ENCODE measurements at regions not wholly inside any gene's neighbourhood (a gene's known extent, or its start where the extent isn't known, plus 50 kb on each side); places are given as distances from the start of the nearest gene placed in this dataset.

DNA sequence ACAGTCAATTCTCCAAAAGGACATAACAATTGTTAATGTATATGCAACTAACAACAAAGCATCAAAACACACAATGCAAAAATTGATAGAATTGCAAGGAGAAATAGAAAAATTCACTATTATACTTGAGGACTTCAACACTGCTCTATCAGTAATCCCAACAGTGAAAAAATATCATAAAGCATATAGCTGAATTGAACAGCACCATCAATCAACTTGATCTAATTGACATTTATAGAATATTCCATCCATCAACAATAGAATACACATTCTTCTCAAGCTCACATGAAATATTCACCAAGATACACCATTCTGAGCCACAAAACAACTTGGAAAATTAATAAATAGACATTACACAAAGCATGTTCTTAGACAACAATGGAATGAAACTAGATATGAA is 60.1 kb upstream of the ASXL3 start:
- ChIA-PET CTCF (interaction anchor here (0.9 kb wide), 1 partner anchor 256 kb away, joined by 3 read pairs; no protein-coding TSS in a partner anchor), POLR2A (no interaction called here)
- H3K27ac ChIP-seq: no peak overlapping the region
- H3K9me3 ChIP-seq: no peaks in the 10 kb centered on the region
- no peak overlapping the region for H3K4me3 ChIP-seq
- H3K4me1 ChIP-seq: no peaks in the 10 kb centered on the region
- ATAC-seq (no peak), DNase-seq (ENCODE audit: low read depth in 1 of 2, low spot score in 1 of 2) (no peak), FAIRE-seq (no peak)
- no peak overlapping the region for H3K4me2 ChIP-seq
- TF ChIP-seq, protein P1, sequence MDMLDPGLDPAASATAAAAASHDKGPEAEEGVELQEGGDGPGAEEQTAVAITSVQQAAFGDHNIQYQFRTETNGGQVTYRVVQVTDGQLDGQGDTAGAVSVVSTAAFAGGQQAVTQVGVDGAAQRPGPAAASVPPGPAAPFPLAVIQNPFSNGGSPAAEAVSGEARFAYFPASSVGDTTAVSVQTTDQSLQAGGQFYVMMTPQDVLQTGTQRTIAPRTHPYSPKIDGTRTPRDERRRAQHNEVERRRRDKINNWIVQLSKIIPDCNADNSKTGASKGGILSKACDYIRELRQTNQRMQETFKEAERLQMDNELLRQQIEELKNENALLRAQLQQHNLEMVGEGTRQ (IDR thresholded peaks at IDR 0.05): no peak
- TF ChIP-seq SMC3 (IDR thresholded peaks at IDR 0.05) (no peak), NPAS2 (CRISPR knock-in tag; IDR thresholded peaks at IDR 0.05; ENCODE audit: borderline replicate concordance) (no peak)
- TF ChIP-seq, protein P2, sequence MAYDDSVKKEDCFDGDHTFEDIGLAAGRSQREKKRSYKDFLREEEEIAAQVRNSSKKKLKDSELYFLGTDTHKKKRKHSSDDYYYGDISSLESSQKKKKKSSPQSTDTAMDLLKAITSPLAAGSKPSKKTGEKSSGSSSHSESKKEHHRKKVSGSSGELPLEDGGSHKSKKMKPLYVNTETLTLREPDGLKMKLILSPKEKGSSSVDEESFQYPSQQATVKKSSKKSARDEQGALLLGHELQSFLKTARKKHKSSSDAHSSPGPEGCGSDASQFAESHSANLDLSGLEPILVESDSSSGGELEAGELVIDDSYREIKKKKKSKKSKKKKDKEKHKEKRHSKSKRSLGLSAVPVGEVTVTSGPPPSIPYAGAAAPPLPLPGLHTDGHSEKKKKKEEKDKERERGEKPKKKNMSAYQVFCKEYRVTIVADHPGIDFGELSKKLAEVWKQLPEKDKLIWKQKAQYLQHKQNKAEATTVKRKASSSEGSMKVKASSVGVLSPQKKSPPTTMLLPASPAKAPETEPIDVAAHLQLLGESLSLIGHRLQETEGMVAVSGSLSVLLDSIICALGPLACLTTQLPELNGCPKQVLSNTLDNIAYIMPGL (CRISPR knock-in tag; IDR thresholded peaks at IDR 0.05; ENCODE audit: borderline replicate concordance): no peak

DNA sequence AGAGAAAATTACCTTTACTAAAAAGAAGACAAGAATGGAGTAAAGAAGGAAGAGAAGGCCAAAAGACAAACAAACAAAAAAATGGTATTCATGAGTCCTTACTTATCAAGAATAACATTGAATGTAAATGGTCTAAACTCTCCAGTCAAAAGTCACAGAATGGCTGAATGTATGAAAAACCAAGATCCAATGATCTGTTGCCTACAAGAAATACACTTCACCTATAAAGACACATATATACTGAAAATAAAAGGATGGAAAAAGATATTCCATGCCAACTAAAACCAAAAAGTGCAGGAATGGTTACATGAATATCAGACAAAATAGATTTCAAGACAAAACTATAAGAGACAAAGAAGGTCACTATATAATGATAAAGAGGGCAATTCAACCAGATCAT is 65.0 kb upstream of the ASXL3 start:
- ChIA-PET CTCF (no interaction called here), POLR2A (no interaction called here)
- H3K4me2 ChIP-seq: no peak overlapping the region
- FAIRE-seq (no peak), ATAC-seq (no peak), DNase-seq (ENCODE audit: low read depth in 1 of 2, low spot score in 1 of 2) (no peak)
- no peaks in the 10 kb centered on the region for H3K4me1 ChIP-seq
- no peak overlapping the region for H3K4me3 ChIP-seq
- H3K9me3 ChIP-seq: no peaks in the 10 kb centered on the region
- no peak overlapping the region for H3K27ac ChIP-seq
- TF ChIP-seq FOXS1 (CRISPR knock-in tag; IDR thresholded peaks at IDR 0.05) (no peak), RFX5 (IDR thresholded peaks at IDR 0.05) (no peak), MAZ (IDR thresholded peaks at IDR 0.05; ENCODE audit: borderline replicate concordance, low read depth, low read length) (no peak), EHF (CRISPR knock-in tag; IDR thresholded peaks at IDR 0.05) (no peak), MYC (IDR thresholded peaks at IDR 0.05; ENCODE audit: borderline replicate concordance, low read length) (no peak), CHD2 (IDR thresholded peaks at IDR 0.05; ENCODE audit: low read length, partially characterized antibody) (no peak), NPAS2 (CRISPR knock-in tag; IDR thresholded peaks at IDR 0.05; ENCODE audit: borderline replicate concordance) (no peak), MAFK (IDR thresholded peaks at IDR 0.05; ENCODE audit: partially characterized antibody) (no peak), HOXB5 (CRISPR knock-in tag; IDR thresholded peaks at IDR 0.05) (no peak), FOSB (CRISPR knock-in tag; IDR thresholded peaks at IDR 0.05) (no peak), RCOR1 (IDR thresholded peaks at IDR 0.05; ENCODE audit: low read depth, low read length) (no peak), HOXB13 (CRISPR knock-in tag; IDR thresholded peaks at IDR 0.05; ENCODE audit: low read depth) (no peak)
- TF ChIP-seq, protein P1 (IDR thresholded peaks at IDR 0.05): no peak

GRCh38 chr18:33507019-33507418 is 66.5 kb upstream of the CCDC178 start:
- WGBS (ENCODE audit: missing lambda C conversion rate): 3% methylated on average over 1 of the region's 1 CpG
- ATAC-seq: no peak
- POLR2A ChIA-PET: no interaction called here

More at GRCh38 chr18:33507019-33507418, 66.5 kb upstream of the CCDC178 start:
- FAIRE-seq: no peak
- TF ChIP-seq RAD21 (conservative IDR thresholded peaks at IDR 0.05 in 1 of 2, IDR thresholded peaks at IDR 0.05 in 1 of 2): no peak
- TF ChIP-seq EP300 (IDR thresholded peaks at IDR 0.05): no peak
- no peak for TF ChIP-seq HDAC2 (IDR thresholded peaks at IDR 0.05)
- TF ChIP-seq SREBF2 (IDR thresholded peaks at IDR 0.05): no peak
- TF ChIP-seq, protein P3, sequence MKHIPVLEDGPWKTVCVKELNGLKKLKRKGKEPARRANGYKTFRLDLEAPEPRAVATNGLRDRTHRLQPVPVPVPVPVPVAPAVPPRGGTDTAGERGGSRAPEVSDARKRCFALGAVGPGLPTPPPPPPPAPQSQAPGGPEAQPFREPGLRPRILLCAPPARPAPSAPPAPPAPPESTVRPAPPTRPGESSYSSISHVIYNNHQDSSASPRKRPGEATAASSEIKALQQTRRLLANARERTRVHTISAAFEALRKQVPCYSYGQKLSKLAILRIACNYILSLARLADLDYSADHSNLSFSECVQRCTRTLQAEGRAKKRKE (CRISPR knock-in tag; IDR thresholded peaks at IDR 0.05; ENCODE audit: low read depth): no peak
- TF ChIP-seq MYC (IDR thresholded peaks at IDR 0.05; ENCODE audit: borderline replicate concordance, low read length): no peak
- TF ChIP-seq MAFK (IDR thresholded peaks at IDR 0.05; ENCODE audit: partially characterized antibody): no peak
- TF ChIP-seq TFCP2L1 (CRISPR knock-in tag; IDR thresholded peaks at IDR 0.05): no peak
- no peak for TF ChIP-seq EHF (CRISPR knock-in tag; IDR thresholded peaks at IDR 0.05)
- TF ChIP-seq KDM1A (IDR thresholded peaks at IDR 0.05; ENCODE audit: low read depth): no peak
- TF ChIP-seq RARB (CRISPR knock-in tag; IDR thresholded peaks at IDR 0.05): no peak
- TF ChIP-seq CBX8 (IDR thresholded peaks at IDR 0.05): no peak
- TF ChIP-seq NPAS2 (CRISPR knock-in tag; IDR thresholded peaks at IDR 0.05; ENCODE audit: borderline replicate concordance): no peak
- TF ChIP-seq REST (IDR thresholded peaks at IDR 0.05): no peak
- TF ChIP-seq CHD2 (IDR thresholded peaks at IDR 0.05; ENCODE audit: low read length, partially characterized antibody): no peak
- no peak for TF ChIP-seq HOXB13 (CRISPR knock-in tag; IDR thresholded peaks at IDR 0.05; ENCODE audit: low read depth)
- no peak for TF ChIP-seq FOSB (CRISPR knock-in tag; IDR thresholded peaks at IDR 0.05)
- no peak for TF ChIP-seq ZNF302 (CRISPR knock-in tag; IDR thresholded peaks at IDR 0.05)
- no peak for TF ChIP-seq POLR2AphosphoS2 (conservative IDR thresholded peaks at IDR 0.05; ENCODE audit: low read length)
- DNase-seq (ENCODE audit: low read depth in 1 of 2, low spot score in 1 of 2): no peak
- no peak overlapping the region for H3K4me3 ChIP-seq
- CTCF ChIA-PET: interaction anchor here (0.8 kb wide), 1 partner anchor 41 kb away, joined by 3 read pairs; no protein-coding TSS in a partner anchor
- no peak overlapping the region for H3K27ac ChIP-seq
- no peaks in the 10 kb centered on the region for H3K9me3 ChIP-seq
- H3K4me1 ChIP-seq: no peaks in the 10 kb centered on the region
- H3K4me2 ChIP-seq: no peak overlapping the region
